Parathyroid adenoma (tissue), 2 donors: ENCODE measurements at regions not wholly inside any gene's neighbourhood (a gene's known extent, or its start where the extent isn't known, plus 50 kb on each side); places are given as distances from the start of the nearest gene placed in this dataset.

Experiments
- H2AFZ ChIP-seq: fragments of 300-600 bp; sonication (generic); one replicate; pipeline ENCODE4 v1.7.0; 2017; ENCODE audit warnings: antibody characterized with exemption, mild to moderate bottlenecking
- H3K27ac ChIP-seq: fragments of 300-600 bp; sonication (generic); one replicate; pipeline ENCODE4 v1.7.0; 2017
- H3K27me3 ChIP-seq: fragments of 300-600 bp; sonication (generic); one replicate; pipeline ENCODE4 v1.7.0; 2017; ENCODE audit warnings: low read length; ENCODE audit not compliant: control insufficient read depth, insufficient read depth
- H3K36me3 ChIP-seq: fragments of 300-600 bp; sonication (generic); one replicate; pipeline ENCODE4 v1.7.0; 2017; ENCODE audit warnings: low read length; ENCODE audit not compliant: control insufficient read depth, insufficient read depth
- H3K4me1 ChIP-seq: fragments of 300-600 bp; sonication (generic); one replicate; pipeline ENCODE4 v1.7.0; 2017; ENCODE audit warnings: control low read depth
- H3K4me2 ChIP-seq: fragments of 300-600 bp; sonication (generic); one replicate; pipeline ENCODE4 v1.7.0; 2017; ENCODE audit warnings: low read length
- H3K4me3 ChIP-seq: fragments of 300-600 bp; sonication (generic); one replicate; pipeline ENCODE4 v1.7.0; 2017; ENCODE audit warnings: low read depth, low read length
- H3K79me2 ChIP-seq: fragments of 300-600 bp; sonication (generic); one replicate; pipeline ENCODE4 v1.7.0; 2017; ENCODE audit warnings: control low read depth
- H3K9ac ChIP-seq: fragments of 300-600 bp; sonication (generic); one replicate; pipeline ENCODE4 v1.7.0; 2017; ENCODE audit warnings: mild to moderate bottlenecking
- H3K9me3 ChIP-seq: fragments of 300-600 bp; sonication (generic); one replicate; pipeline ENCODE4 v1.7.0; 2017; ENCODE audit warnings: low read length; ENCODE audit not compliant: control insufficient read depth
- TF ChIP-seq, protein P1 (sequence below): fragments of 300-600 bp; sonication (generic); IDR thresholded peaks from one replicate; pipeline ENCODE4 v1.7.0; 2017; ENCODE audit warnings: antibody characterized with exemption, mild to moderate bottlenecking
- donor health status: primary hyperparathyroidism.

DNA sequence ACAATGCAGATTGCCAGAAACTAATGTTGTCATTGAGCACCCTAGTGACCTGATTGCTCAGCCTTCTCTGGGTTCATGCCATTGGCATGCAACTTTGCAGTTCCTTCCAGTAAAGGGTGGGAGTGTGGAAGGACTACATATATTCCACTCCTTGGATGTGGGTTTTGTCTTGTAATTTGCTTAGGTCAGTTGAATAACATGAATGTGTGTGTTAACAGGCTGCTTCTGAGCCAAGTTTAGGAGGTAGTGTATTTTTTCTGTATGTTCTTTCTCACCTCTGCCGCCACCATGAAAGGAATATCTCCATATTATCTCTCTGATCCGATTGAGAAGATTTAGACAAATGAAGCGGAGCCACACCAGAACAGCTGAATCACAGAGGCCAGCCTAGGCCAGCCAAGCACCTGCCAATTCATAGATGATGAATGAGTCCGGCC, 1929.6 kb upstream of the CDH6 start:
- TF ChIP-seq, protein P1, sequence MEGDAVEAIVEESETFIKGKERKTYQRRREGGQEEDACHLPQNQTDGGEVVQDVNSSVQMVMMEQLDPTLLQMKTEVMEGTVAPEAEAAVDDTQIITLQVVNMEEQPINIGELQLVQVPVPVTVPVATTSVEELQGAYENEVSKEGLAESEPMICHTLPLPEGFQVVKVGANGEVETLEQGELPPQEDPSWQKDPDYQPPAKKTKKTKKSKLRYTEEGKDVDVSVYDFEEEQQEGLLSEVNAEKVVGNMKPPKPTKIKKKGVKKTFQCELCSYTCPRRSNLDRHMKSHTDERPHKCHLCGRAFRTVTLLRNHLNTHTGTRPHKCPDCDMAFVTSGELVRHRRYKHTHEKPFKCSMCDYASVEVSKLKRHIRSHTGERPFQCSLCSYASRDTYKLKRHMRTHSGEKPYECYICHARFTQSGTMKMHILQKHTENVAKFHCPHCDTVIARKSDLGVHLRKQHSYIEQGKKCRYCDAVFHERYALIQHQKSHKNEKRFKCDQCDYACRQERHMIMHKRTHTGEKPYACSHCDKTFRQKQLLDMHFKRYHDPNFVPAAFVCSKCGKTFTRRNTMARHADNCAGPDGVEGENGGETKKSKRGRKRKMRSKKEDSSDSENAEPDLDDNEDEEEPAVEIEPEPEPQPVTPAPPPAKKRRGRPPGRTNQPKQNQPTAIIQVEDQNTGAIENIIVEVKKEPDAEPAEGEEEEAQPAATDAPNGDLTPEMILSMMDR, result no peak
- Histone ChIP-seq H2AFZ (no peak overlapping the region), H3K4me2 (no peak overlapping the region), H3K9ac (no peak overlapping the region), H3K27ac (no peak overlapping the region), H3K27me3 (no peaks in the 10 kb centered on the region), H3K4me1 (no peaks in the 10 kb centered on the region), H3K79me2 (no peaks in the 10 kb centered on the region), H3K36me3 (no peaks in the 10 kb centered on the region), H3K9me3 (no peaks in the 10 kb centered on the region), H3K4me3 (no peak overlapping the region)

DNA sequence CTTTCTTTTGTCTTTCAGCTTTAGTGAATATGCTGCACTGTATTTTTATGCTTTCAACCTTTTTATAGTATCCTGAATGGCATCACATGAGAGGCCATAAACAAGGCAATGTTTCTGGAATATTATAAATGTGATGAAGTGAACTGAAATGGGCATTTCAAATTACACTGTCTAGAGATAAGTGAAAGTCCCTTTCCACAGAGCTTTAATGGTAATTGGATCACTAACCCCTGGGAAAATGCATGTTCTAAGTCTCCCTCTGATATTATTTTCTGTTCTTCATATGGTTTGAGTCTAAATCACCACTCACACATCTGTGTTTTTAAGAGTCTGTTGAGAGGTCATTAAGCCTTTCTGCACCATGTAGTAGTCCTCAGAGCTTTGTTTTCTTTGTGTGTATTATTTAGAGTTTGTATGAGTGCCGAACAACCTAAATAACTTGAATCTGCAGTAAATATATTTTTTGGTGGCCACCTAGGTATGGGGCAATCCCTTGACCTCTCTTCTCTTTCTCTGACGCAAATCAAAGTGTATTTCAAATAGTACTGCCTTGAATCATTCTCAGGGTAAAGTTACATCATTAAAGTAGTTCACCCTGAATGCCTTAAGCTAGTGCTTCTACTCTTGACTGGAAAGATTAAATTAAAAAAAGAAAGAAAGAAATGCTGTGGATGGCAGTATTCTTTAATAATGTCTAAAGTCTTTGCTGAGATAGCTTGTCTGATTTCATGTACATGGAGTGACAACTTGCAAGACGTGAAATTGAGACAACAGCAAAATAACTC, 1931.0 kb upstream of the CDH6 start:
- no peak overlapping the region for H2AFZ ChIP-seq
- no peaks in the 10 kb centered on the region for H3K27me3 ChIP-seq
- H3K4me1 ChIP-seq, result no peaks in the 10 kb centered on the region
- H3K9ac ChIP-seq, result no peak overlapping the region
- H3K27ac ChIP-seq, result no peak overlapping the region
- no peak overlapping the region for H3K4me2 ChIP-seq
- no peaks in the 10 kb centered on the region for H3K79me2 ChIP-seq
- no peak overlapping the region for H3K4me3 ChIP-seq
- no peaks in the 10 kb centered on the region for H3K9me3 ChIP-seq
- TF ChIP-seq, protein P1, result no peak
- no peaks in the 10 kb centered on the region for H3K36me3 ChIP-seq

DNA sequence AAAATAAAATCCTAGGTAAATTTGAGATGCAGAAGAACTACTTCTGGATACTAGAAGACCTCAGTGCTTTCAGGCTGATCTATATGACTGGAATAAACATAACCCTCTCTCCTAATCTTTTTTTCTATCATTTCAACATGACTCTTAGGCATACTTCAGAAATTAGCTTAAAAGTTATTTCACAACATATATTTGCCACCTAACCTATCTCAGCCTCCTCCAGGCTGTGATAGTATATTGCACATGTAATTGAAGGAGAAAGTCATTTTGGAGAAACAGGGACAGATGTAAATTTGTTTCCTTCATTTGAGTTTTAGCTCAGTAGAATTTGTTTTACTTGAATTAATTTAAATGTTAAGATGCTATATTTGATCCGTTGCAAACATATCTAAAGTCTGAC, 1932.3 kb upstream of the CDH6 start:
- Histone ChIP-seq H3K4me2 (no peak overlapping the region), H3K4me1 (no peaks in the 10 kb centered on the region), H3K27me3 (no peaks in the 10 kb centered on the region), H3K9ac (no peak overlapping the region), H2AFZ (no peak overlapping the region), H3K36me3 (no peaks in the 10 kb centered on the region), H3K79me2 (no peaks in the 10 kb centered on the region), H3K4me3 (no peak overlapping the region), H3K27ac (no peak overlapping the region), H3K9me3 (no peaks in the 10 kb centered on the region)
- TF ChIP-seq, protein P1, result no peak

DNA sequence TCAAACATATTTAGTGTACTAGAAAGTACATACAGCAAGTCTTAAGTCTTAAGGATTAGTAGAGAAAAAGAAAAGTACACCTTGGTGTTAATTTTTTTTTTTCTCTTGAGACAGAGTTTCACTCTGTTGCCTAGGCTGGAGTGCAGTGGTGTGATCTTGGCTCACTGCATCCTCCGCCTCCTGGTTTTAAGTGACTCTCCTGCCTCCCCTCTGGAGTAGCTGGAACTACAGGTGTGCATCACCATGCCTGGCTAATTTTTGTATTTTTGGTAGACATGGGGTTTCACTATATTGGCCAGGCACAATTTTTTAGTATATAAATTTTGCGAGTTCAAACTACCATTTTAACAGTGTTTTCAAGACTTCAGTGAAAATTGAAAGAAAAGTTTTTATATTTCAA, 1941.1 kb upstream of the CDH6 start:
- no peak overlapping the region for H3K27ac ChIP-seq
- no peak overlapping the region for H3K4me2 ChIP-seq
- H2AFZ ChIP-seq, result no peak overlapping the region
- H3K36me3 ChIP-seq, result no peaks in the 10 kb centered on the region
- no peaks in the 10 kb centered on the region for H3K4me1 ChIP-seq
- H3K9me3 ChIP-seq, result no peaks in the 10 kb centered on the region
- H3K9ac ChIP-seq, result no peak overlapping the region
- TF ChIP-seq, protein P1, result no peak
- no peak overlapping the region for H3K4me3 ChIP-seq
- H3K27me3 ChIP-seq, result no peaks in the 10 kb centered on the region
- no peaks in the 10 kb centered on the region for H3K79me2 ChIP-seq
